Ovary (tissue), 7 donors: ENCODE measurements at regions not wholly inside any gene's neighbourhood (a gene's known extent, or its start where the extent isn't known, plus 50 kb on each side); places are given as distances from the start of the nearest gene placed in this dataset.

ENCODE experiments used
- DNase-seq, 5 donors: peaks; one replicate each; pipeline ENCODE4 v3.0.0-alpha.2; 2019 to 2020
- H3K27ac ChIP-seq, 2 donors: fragments of 200-600 bp; one replicate each; pipeline versions ENCODE4 v1.5.1 to v1.8.0; 2019 to 2022
- H3K27me3 ChIP-seq: fragments of 200-600 bp; one replicate; pipeline ENCODE4 v1.8.0; 2022
- H3K36me3 ChIP-seq: fragments of 200-600 bp; sonication (generic); one replicate; pipeline ENCODE4 v1.5.1; 2019
- H3K4me1 ChIP-seq: one replicate; pipeline ENCODE4 v1.8.1; 2013; ENCODE audit warnings: mild to moderate bottlenecking, moderate library complexity; ENCODE audit not compliant: insufficient read depth
- H3K4me3 ChIP-seq: fragments of 200-600 bp; sonication (generic); one replicate; pipeline ENCODE4 v1.5.1; 2017
- H3K9me3 ChIP-seq, 2 donors: fragments of 200-600 bp in 1 of 2; sonication (generic) in 1 of 2; one replicate each; pipeline versions ENCODE4 v1.5.1 to v1.8.1; 2013 to 2019; ENCODE audit warnings: mild to moderate bottlenecking in 1 of 2, moderate library complexity in 1 of 2
- CTCF ChIP-seq, 3 donors: fragments of 450-650 bp in 2 of 3; fragments of 200-600 bp in 1 of 3; IDR thresholded peaks; one replicate each; pipeline versions ENCODE4 v1.5.1 to v1.8.0; 2016 to 2022; ENCODE audit warnings: antibody characterized with exemption in 3 of 3, mild to moderate bottlenecking in 1 of 3
- EP300 ChIP-seq: sonication (generic); formaldehyde crosslinking; IDR thresholded peaks from one replicate; pipeline ENCODE4 v1.6.1; 2017; ENCODE audit warnings: antibody characterized with exemption
- POLR2A ChIP-seq: fragments of 450-650 bp; IDR thresholded peaks from one replicate; pipeline ENCODE4 v1.6.1; 2017; ENCODE audit warnings: antibody characterized with exemption, mild to moderate bottlenecking, moderate library complexity
- WGBS, 3 donors: extraction: QIAGEN DNeasy Blood & Tissue Kit in 1 of 3; methylation state at CpG; one replicate each; pipeline versions ENCODE4 v1.1.5 to v1.1.7; 2013 to 2017; 5-methylcytosine and 5-hydroxymethylcytosine counted together
- intact Hi-C, 4 donors: fragments of 100-400 bp; cut with DNase I; formaldehyde crosslinking; loops; one replicate each; pipeline versions ENCODE4 v1.11.0 to v1.15.1; 2022 to 2023
- donor health status: DM: no; HTN: no; CAD: no; lungs with moderate emphysema.
- donor health status: DM: no; HTN: no; CAD: no.
- donor health status: Bipolar disorder and iron deficiency.
- donor health status: DM: no; HTN: no; CAD: no.
- donor health status: DM: yes; HTN: yes; CAD: no.

GRCh38 chr4:14787221-14787620 is 215.1 kb upstream of the CPEB2 start:
- TF ChIP-seq CTCF (IDR thresholded peaks at IDR 0.05) = no peak
- no peak for TF ChIP-seq EP300
- no peak for TF ChIP-seq POLR2A
- 70 to 75% (median 73%) methylated on average over 4 of the region's 4 CpGs for WGBS, 3 donors

GRCh38 chr4:14787894-14788293 is 214.4 kb upstream of the CPEB2 start:
- H3K27me3 ChIP-seq = no peaks in the 10 kb centered on the region

More at GRCh38 chr4:14787221-14787620, 215.1 kb upstream of the CPEB2 start:
- no peak for DNase-seq
- Histone ChIP-seq H3K4me3 (no peak overlapping the region), H3K27ac (no peak overlapping the region), H3K27me3 (no peaks in the 10 kb centered on the region), H3K9me3 (no peaks in the 10 kb centered on the region), H3K36me3 (no peaks in the 10 kb centered on the region), H3K4me1 (no peaks in the 10 kb centered on the region)
- intact Hi-C loops = no loop called here

GRCh38 chr4:14790494-14790893 is 211.8 kb upstream of the CPEB2 start:
- Histone ChIP-seq H3K4me3 (no peak overlapping the region), H3K27ac (no peak overlapping the region), H3K9me3 (no peaks in the 10 kb centered on the region), H3K27me3 (no peaks in the 10 kb centered on the region), H3K4me1 (no peaks in the 10 kb centered on the region), H3K36me3 (no peaks in the 10 kb centered on the region)
- TF ChIP-seq POLR2A (no peak), EP300 (no peak), CTCF (IDR thresholded peaks at IDR 0.05) (no peak)
- intact Hi-C loops = no loop called here
- no peak for DNase-seq

More at GRCh38 chr4:14787894-14788293, 214.4 kb upstream of the CPEB2 start:
- DNase-seq = no peak
- Histone ChIP-seq H3K4me3 (no peak overlapping the region), H3K36me3 (no peaks in the 10 kb centered on the region), H3K4me1 (no peaks in the 10 kb centered on the region), H3K27ac (no peak overlapping the region), H3K9me3 (no peaks in the 10 kb centered on the region)
- TF ChIP-seq EP300 (no peak), POLR2A (no peak)
- intact Hi-C loops = no loop called here

- DNase-seq = no peak
- intact Hi-C loops = no loop called here
- Histone ChIP-seq H3K36me3 (no peaks in the 10 kb centered on the region), H3K4me3 (no peak overlapping the region), H3K27ac (no peak overlapping the region), H3K27me3 (no peaks in the 10 kb centered on the region), H3K9me3 (no peaks in the 10 kb centered on the region), H3K4me1 (no peaks in the 10 kb centered on the region)
- TF ChIP-seq EP300 (no peak), CTCF (IDR thresholded peaks at IDR 0.05) (no peak), POLR2A (no peak)
These were observed 209.5 kb upstream of the CPEB2 start for GRCh38 chr4:14792702-14793227.

GRCh38 chr4:14800977-14801376 is 201.3 kb upstream of the CPEB2 start:
- Histone ChIP-seq H3K9me3 (peaks cover 0 to 4% of the 10 kb centered on the region in 2 donors), H3K4me3 (no peak overlapping the region), H3K27me3 (no peaks in the 10 kb centered on the region), H3K4me1 (no peaks in the 10 kb centered on the region), H3K27ac (no peak overlapping the region), H3K36me3 (no peaks in the 10 kb centered on the region)
- TF ChIP-seq POLR2A (no peak), EP300 (no peak), CTCF (IDR thresholded peaks at IDR 0.05) (no peak)
- 86 to 92% (median 87%) methylated on average over 2 of the region's 2 CpGs for WGBS, 3 donors
- intact Hi-C loops = no loop called here
- DNase-seq = no peak
